Natural killer cell (primary cell): ENCODE measurements at regions not wholly inside any gene's neighbourhood (a gene's known extent, or its start where the extent isn't known, plus 50 kb on each side); places are given as distances from the start of the nearest gene placed in this dataset.

Experiments used
- ATAC-seq, 3 donors: fragments of 150-1000 bp in 2 of 3; fragments of 200-7000 bp in 1 of 3; cut with Tn5 transposase; 1 replicate in 1 of 3; 2 replicates in 2 of 3; pipeline ENCODE4 v1.10.0; 2021; ENCODE audit warnings: mild to moderate bottlenecking in 2 of 3, moderate library complexity in 2 of 3
- DNase-seq, 2 donors: peaks; one replicate each; pipeline versions ENCODE4 v3.0.0 to v3.0.0-alpha.2; 2013 to 2021; ENCODE audit warnings: mixed read lengths in 1 of 2
- H3K27ac ChIP-seq: one replicate; pipeline ENCODE4 v1.5.1; 2013; ENCODE audit warnings: mild to moderate bottlenecking, low read length
- H3K27me3 ChIP-seq: one replicate; pipeline ENCODE4 v1.6.1; 2013; ENCODE audit warnings: low read length; ENCODE audit not compliant: control insufficient read depth, insufficient read depth
- H3K36me3 ChIP-seq: one replicate; pipeline ENCODE4 v1.6.1; 2013; ENCODE audit warnings: low read length; ENCODE audit not compliant: control insufficient read depth, insufficient read depth
- H3K4me1 ChIP-seq: one replicate; pipeline ENCODE4 v1.6.1; 2013; ENCODE audit warnings: low read length; ENCODE audit not compliant: control insufficient read depth, insufficient read depth
- H3K4me3 ChIP-seq: one replicate; pipeline ENCODE4 v1.5.1; 2013; ENCODE audit warnings: low read length
- H3K9me3 ChIP-seq: one replicate; pipeline ENCODE4 v1.6.1; 2013; ENCODE audit warnings: low read length; ENCODE audit not compliant: control insufficient read depth, insufficient read depth
- H3K27ac Mint-ChIP-seq, 2 donors: one replicate each; pipeline ENCODE4 v1.8.0; 2022; ENCODE audit warnings: mild to moderate bottlenecking in 2 of 2, mixed read lengths in 2 of 2, moderate library complexity in 1 of 2
- H3K27me3 Mint-ChIP-seq, 2 donors: one replicate each; pipeline ENCODE4 v1.8.0; 2022; ENCODE audit warnings: low read depth in 2 of 2, mixed read lengths in 2 of 2
- H3K36me3 Mint-ChIP-seq: one replicate; pipeline ENCODE4 v1.8.0; 2022; ENCODE audit warnings: mixed read lengths
- H3K4me1 Mint-ChIP-seq, 2 donors: one replicate each; pipeline ENCODE4 v1.8.0; 2022; ENCODE audit warnings: mixed read lengths in 2 of 2
- H3K4me3 Mint-ChIP-seq: one replicate; pipeline ENCODE4 v1.8.0; 2022; ENCODE audit warnings: mild to moderate bottlenecking, moderate library complexity, mixed read lengths
- H3K9me3 Mint-ChIP-seq, 2 donors: one replicate each; pipeline ENCODE4 v1.8.0; 2022; ENCODE audit warnings: mixed read lengths in 2 of 2
- WGBS: methylation state at CpG from one replicate; pipeline ENCODE4 v1.1.7; 2013; ENCODE audit warnings: missing lambda C conversion rate; ENCODE audit not compliant: insufficient coverage; 5-methylcytosine and 5-hydroxymethylcytosine counted together
- intact Hi-C: fragments of 100-400 bp; cut with micrococcal nuclease; formaldehyde crosslinking; loops from one replicate; pipeline ENCODE4 v1.14.2; 2022
- TF ChIP-seq, protein P1 (sequence below): fragments of 200-600 bp; IDR thresholded peaks from one replicate; pipeline ENCODE4 v1.8.0; 2022; ENCODE audit warnings: antibody characterized with exemption

DNA sequence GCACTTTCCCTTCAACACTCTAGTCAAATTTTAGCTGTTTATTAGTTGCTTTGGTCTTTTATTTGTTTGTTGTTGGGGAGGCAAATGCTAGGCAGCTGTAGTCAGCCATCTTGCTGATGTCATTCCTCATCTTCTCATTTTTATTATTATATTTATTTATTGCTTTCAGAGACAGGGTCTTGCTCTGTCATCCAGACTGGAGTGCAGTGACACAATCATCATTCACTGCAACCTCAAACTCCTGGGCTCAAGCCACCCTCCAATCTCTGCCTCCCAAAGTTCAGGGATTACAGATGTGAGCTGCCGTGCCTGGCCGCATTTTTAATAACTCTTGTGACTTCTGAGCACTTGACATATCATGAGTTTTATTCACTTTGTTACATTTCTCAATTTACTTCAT, 441.4 kb downstream of the DIPK2A start:
- Mint-ChIP-seq H3K4me3 (no peak overlapping the region), H3K4me1 (no peaks in the 10 kb centered on the region), H3K36me3 (no peaks in the 10 kb centered on the region), H3K9me3 (peaks cover 6 to 9% of the 10 kb centered on the region in 2 donors), H3K27me3 (no peaks in the 10 kb centered on the region), H3K27ac (no peak overlapping the region)
- Histone ChIP-seq H3K4me1 (no peaks in the 10 kb centered on the region), H3K27me3 (no peaks in the 10 kb centered on the region), H3K9me3 (peaks cover 5% of the 10 kb centered on the region), H3K4me3 (no peak overlapping the region), H3K36me3 (no peaks in the 10 kb centered on the region), H3K27ac (no peak overlapping the region)
- 97% methylated on average over 2 of the region's 2 CpGs for WGBS
- ATAC-seq, result no peak
- intact Hi-C loops, result no loop called here
- no peak for DNase-seq
- TF ChIP-seq, protein P1, sequence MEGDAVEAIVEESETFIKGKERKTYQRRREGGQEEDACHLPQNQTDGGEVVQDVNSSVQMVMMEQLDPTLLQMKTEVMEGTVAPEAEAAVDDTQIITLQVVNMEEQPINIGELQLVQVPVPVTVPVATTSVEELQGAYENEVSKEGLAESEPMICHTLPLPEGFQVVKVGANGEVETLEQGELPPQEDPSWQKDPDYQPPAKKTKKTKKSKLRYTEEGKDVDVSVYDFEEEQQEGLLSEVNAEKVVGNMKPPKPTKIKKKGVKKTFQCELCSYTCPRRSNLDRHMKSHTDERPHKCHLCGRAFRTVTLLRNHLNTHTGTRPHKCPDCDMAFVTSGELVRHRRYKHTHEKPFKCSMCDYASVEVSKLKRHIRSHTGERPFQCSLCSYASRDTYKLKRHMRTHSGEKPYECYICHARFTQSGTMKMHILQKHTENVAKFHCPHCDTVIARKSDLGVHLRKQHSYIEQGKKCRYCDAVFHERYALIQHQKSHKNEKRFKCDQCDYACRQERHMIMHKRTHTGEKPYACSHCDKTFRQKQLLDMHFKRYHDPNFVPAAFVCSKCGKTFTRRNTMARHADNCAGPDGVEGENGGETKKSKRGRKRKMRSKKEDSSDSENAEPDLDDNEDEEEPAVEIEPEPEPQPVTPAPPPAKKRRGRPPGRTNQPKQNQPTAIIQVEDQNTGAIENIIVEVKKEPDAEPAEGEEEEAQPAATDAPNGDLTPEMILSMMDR, result no peak

DNA sequence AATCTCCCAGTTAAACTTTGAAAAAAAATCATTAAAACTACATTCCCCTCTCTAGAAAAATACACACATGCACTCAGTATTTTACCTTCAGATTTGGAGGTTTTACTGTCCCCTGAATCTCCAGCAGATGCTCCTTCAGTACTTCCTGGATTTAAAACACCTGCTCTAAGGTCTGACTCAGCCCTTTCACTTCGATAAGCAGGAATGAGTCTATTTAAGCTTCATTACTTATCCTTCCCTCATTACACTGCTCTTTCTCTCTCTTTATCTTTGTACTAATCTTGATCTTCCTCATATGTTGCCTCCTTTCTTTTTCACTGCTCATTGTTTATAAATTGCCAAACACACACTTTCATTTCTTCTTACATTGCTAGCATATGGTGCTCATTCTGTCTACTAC, 443.9 kb downstream of the DIPK2A start:
- no peaks in the 10 kb centered on the region for H3K4me1 Mint-ChIP-seq
- peaks cover 3 to 7% of the 10 kb centered on the region in 2 donors for H3K9me3 Mint-ChIP-seq
- no peak for ATAC-seq

DNA sequence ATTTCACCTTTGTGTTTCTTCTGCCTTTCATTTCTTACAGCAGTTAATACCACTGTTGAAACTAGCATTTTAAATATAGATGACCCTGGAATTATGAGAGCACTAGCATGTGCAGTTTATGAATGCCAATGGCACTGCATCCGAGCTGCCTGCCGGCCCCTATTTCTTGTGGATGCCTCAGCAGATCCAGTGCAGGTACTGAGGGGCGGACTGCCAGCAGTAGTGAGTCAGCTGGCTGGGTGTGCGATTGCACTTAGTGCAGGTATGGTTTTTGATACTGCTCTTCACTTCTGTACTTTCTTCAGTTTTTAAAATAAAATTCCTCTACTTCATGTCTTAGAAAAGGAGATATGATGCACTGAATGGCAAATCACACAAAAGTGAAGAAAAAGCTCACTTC, 453.0 kb downstream of the DIPK2A start:
- Histone ChIP-seq H3K27me3 (no peaks in the 10 kb centered on the region), H3K27ac (no peak overlapping the region), H3K9me3 (no peaks in the 10 kb centered on the region), H3K4me3 (no peak overlapping the region), H3K4me1 (no peaks in the 10 kb centered on the region), H3K36me3 (no peaks in the 10 kb centered on the region)
- Mint-ChIP-seq H3K4me3 (no peak overlapping the region), H3K4me1 (no peaks in the 10 kb centered on the region), H3K27ac (no peak overlapping the region), H3K36me3 (no peaks in the 10 kb centered on the region), H3K27me3 (no peaks in the 10 kb centered on the region), H3K9me3 (no peaks in the 10 kb centered on the region)
- intact Hi-C loops, result no loop called here
- no peak for DNase-seq
- WGBS, result 91% methylated on average over 3 of the region's 4 CpGs
- TF ChIP-seq, protein P1, result no peak
- ATAC-seq, result no peak

More for the DNA sequence above, 443.9 kb downstream of the DIPK2A start:
- no peak for DNase-seq
- Mint-ChIP-seq H3K36me3 (no peaks in the 10 kb centered on the region), H3K27ac (no peak overlapping the region), H3K4me3 (no peak overlapping the region), H3K27me3 (no peaks in the 10 kb centered on the region)
- Histone ChIP-seq H3K4me3 (no peak overlapping the region), H3K27ac (no peak overlapping the region), H3K9me3 (peaks cover 5% of the 10 kb centered on the region), H3K36me3 (no peaks in the 10 kb centered on the region), H3K27me3 (no peaks in the 10 kb centered on the region), H3K4me1 (no peaks in the 10 kb centered on the region)
- TF ChIP-seq, protein P1, result no peak
- no CpG with 5 or more reads among the region's 1 CpG for WGBS
- intact Hi-C loops, result no loop called here

DNA sequence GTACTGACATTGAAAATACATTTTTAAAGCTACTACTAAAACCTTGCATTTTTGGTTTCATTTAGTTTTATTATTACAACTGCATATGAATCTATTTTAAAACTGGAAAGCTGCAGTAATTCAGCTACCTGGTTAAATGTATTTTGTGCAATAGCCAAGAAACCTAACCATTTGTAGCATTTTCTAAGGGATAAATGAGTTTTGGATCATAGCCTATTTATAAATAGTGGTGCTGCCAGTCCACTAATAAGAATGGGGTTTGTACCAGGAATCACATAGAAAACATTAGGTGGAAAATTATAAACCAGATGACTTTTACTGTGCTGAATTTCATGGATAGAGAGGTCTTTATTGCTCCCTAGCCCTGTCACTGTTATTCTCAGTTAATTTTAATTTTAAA, 454.7 kb downstream of the DIPK2A start:
- intact Hi-C loops, result no loop called here
- Mint-ChIP-seq H3K9me3 (no peaks in the 10 kb centered on the region), H3K27me3 (no peaks in the 10 kb centered on the region), H3K4me3 (no peak overlapping the region), H3K27ac (no peak overlapping the region), H3K36me3 (no peaks in the 10 kb centered on the region), H3K4me1 (no peaks in the 10 kb centered on the region)
- Histone ChIP-seq H3K4me3 (no peak overlapping the region), H3K9me3 (no peaks in the 10 kb centered on the region), H3K4me1 (no peaks in the 10 kb centered on the region), H3K36me3 (no peaks in the 10 kb centered on the region), H3K27ac (no peak overlapping the region), H3K27me3 (no peaks in the 10 kb centered on the region)
- TF ChIP-seq, protein P1, result no peak
- DNase-seq (no peak), ATAC-seq (no peak)
